Renal pelvis (tissue), 1 donor: ENCODE measurements at regions not wholly inside any gene's neighbourhood (a gene's known extent, or its start where the extent isn't known, plus 50 kb on each side); places are given as distances from the start of the nearest gene placed in this dataset.

ENCODE experiments used
- DNase-seq: peaks from one replicate; pipeline ENCODE4 v3.0.0-alpha.2; 2013

- no peak for DNase-seq
Observed at GRCh38 chr4:35872273-35872672, 372.0 kb downstream of the ARAP2 start.

GRCh38 chr4:35879479-35879878 is 364.8 kb downstream of the ARAP2 start:
- DNase-seq: no peak

GRCh38 chr4:35883108-35883507 is 361.2 kb downstream of the ARAP2 start:
- DNase-seq: no peak

- no peak for DNase-seq
Observed at GRCh38 chr4:35884714-35885480, 359.4 kb downstream of the ARAP2 start.

- DNase-seq: no peak
Observed at GRCh38 chr4:35897808-35898207, 346.5 kb downstream of the ARAP2 start.

- no peak for DNase-seq
Observed at GRCh38 chr4:35900286-35901243, 343.7 kb downstream of the ARAP2 start.

GRCh38 chr4:35912174-35912573 is 332.1 kb downstream of the ARAP2 start:
- DNase-seq: no peak

GRCh38 chr4:35918491-35918977 is 325.8 kb downstream of the ARAP2 start:
- DNase-seq: no peak

- DNase-seq: no peak
Observed at GRCh38 chr4:35925806-35926205, 318.5 kb downstream of the ARAP2 start.

GRCh38 chr4:35926788-35927187 is 317.5 kb downstream of the ARAP2 start:
- no peak for DNase-seq

- DNase-seq: no peak
Observed at GRCh38 chr4:35933901-35934300, 310.4 kb downstream of the ARAP2 start.

GRCh38 chr4:35934320-35934981 is 309.9 kb downstream of the ARAP2 start:
- DNase-seq: peak; percentile 51

GRCh38 chr4:35938936-35939335 is 305.4 kb downstream of the ARAP2 start:
- DNase-seq: no peak

GRCh38 chr4:35939751-35940150 is 304.6 kb downstream of the ARAP2 start:
- peak; percentile 11 for DNase-seq

- no peak for DNase-seq
Observed at GRCh38 chr4:35942092-35942491, 302.2 kb downstream of the ARAP2 start.

GRCh38 chr4:35943606-35944005 is 300.7 kb downstream of the ARAP2 start:
- DNase-seq: no peak

GRCh38 chr4:35948171-35948570 is 296.1 kb downstream of the ARAP2 start:
- DNase-seq: no peak

- DNase-seq: no peak
Observed at GRCh38 chr4:35950442-35950841, 293.9 kb downstream of the ARAP2 start.

GRCh38 chr4:35952751-35953150 is 291.6 kb downstream of the ARAP2 start:
- DNase-seq: no peak

- DNase-seq: no peak
Observed at GRCh38 chr4:35963383-35963782, 280.9 kb downstream of the ARAP2 start.

- DNase-seq: no peak
Observed at GRCh38 chr4:35963974-35964515, 280.3 kb downstream of the ARAP2 start.

GRCh38 chr4:35965300-35965699 is 279.0 kb downstream of the ARAP2 start:
- no peak for DNase-seq
